ENCODE measurements at regions not wholly inside any gene's neighbourhood (a gene's known extent, or its start where the extent isn't known, plus 50 kb on each side); places are given as distances from the start of the nearest gene placed in this dataset.

DNA sequence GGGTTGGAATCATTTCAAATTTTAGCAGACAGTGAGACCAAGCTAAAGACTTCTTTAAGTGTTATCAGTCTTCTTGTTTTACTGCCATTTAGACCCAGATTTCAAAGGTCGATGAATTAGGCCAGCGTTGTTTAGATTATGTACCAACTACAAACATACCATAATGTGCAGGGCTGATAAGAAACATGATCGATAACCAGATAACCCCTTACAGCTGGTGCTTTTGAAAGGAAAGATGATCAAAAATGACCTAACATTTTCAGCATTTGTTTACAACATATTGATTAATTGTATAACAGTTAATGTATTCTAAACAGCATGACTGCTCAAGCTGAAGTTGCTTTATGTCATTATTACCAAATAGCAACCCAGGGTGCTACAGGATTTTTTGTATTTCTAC, 400.4 kb upstream of the FAM241A start:
- DNase-seq (no peak), ATAC-seq (ENCODE audit: poor library complexity) (no peak)
- intact Hi-C loops (cut with DNase I): no loop called here

GRCh38 chr4:111748157-111748556, 397.1 kb upstream of the FAM241A start:
- DNase-seq: no peak
- intact Hi-C loops (cut with DNase I): no loop called here
- ATAC-seq (ENCODE audit: poor library complexity): no peak

- ATAC-seq (ENCODE audit: poor library complexity) (no peak), DNase-seq (no peak)
- intact Hi-C loops (cut with DNase I): no loop called here
These were observed 391.3 kb upstream of the FAM241A start for GRCh38 chr4:111754003-111754402.

DNA sequence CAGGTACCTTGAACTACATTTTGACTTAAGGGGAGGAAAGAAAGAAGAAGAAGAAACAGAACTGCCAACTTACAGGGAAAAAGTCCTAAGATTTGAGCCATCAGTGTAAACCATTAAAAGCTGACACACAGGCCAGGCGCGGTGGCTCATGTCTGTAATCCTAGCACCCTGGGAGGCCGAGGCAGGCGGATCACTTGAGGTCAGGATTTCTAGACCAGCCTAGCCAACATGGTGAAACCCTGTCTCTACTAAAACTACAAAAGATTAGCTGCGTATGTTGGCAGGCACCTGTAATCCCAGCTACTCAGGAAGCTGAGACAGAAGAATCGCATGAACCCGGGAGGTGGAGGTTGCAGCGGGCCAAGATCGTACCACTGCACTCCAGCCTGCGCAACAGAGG, 389.7 kb upstream of the FAM241A start:
- intact Hi-C loops (cut with DNase I): no loop called here
- DNase-seq: peak; percentile 13
- ATAC-seq (ENCODE audit: poor library complexity): no peak

DNA sequence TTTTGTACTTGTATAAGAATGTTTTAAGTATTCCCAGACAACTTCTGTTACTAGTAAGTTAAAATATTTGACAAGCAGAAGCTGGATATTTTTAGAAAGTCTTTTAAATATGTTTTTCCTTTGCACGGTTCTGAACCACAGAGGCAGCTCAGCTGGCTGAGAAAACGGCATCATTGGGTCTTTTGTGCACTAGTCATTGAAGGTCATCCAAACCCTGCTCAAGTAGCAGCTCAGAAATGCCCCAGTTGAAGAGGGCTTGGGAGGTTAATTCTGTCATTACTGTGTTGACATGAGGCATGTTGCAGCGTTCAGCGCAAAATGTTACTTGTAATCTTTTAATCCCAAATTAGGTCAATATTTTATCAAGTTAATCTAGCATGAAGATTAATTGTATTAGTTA, 383.7 kb upstream of the FAM241A start:
- DNase-seq (no peak), ATAC-seq (ENCODE audit: poor library complexity) (no peak)
- intact Hi-C loops (cut with DNase I): no loop called here

DNA sequence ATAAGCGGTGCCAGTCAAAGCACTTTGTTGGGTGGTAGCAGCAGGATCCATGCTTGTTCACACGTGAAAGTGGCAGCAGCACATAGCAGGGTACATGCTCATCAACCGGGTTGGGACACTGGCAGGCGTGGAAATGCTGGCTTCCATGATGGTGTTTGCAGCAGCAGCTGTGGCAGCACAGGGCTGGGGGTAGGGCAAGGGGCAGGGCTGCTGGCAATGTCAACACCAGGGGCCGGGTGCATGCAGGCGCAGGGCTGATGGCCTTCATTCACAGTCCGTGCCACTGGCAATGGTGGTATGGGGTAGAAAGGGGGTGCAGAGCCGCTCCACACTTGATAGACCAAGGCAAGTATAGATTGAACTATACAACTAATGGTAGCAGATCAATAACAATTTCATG, 374.7 kb upstream of the FAM241A start:
- intact Hi-C loops (cut with DNase I): no loop called here
- ATAC-seq (ENCODE audit: poor library complexity) (no peak), DNase-seq (no peak)

DNA sequence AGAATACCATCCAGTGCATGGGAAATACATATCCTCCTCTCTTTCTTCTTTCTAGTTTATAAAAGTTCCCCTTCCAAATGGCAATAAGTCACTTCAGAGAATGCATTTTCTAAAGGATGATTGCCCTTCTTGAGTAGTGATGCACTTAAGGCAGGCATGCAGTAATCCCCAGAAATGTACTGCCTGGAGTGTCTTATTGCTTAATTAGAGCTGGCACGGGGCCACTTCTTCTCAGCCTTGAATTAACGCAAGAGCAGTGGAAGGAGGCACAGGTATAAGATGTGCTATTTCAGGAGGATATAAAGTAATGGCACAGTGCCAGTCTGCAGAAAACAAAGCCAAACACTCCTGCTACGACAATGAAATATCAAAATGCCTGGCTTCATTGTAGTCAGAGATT, 371.4 kb upstream of the FAM241A start:
- intact Hi-C loops (cut with DNase I): no loop called here
- ATAC-seq (ENCODE audit: poor library complexity): no peak

GRCh38 chr4:111775556-111776297, 369.5 kb upstream of the FAM241A start:
- intact Hi-C loops (cut with DNase I): no loop called here
- ATAC-seq (ENCODE audit: poor library complexity) (no peak), DNase-seq (no peak)

More for the DNA sequence above, 371.4 kb upstream of the FAM241A start:
- peak; percentile 25 for DNase-seq

DNA sequence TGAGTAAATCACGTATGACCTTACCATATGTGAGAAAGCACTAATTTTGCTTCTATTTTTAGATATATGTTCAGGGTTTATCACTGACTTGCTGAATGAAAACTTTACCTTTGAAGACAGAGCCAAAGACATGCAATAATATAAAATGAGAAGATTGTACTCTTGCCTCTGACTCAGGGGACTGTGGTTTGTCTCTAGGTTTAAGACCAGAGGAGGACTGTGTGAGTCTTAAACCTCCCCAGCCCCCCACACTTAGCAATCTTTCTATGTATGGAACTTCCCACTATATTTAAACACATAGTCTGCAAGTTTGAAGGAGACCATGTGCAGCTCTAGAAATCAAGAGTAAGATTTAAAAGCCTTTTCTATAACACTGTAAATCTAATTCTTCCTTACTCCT, 368.7 kb upstream of the FAM241A start:
- DNase-seq: no peak
- intact Hi-C loops (cut with DNase I): no loop called here
- ATAC-seq (ENCODE audit: poor library complexity): no peak

GRCh38 chr4:111778543-111778942, 366.7 kb upstream of the FAM241A start:
- DNase-seq (no peak), ATAC-seq (ENCODE audit: poor library complexity) (no peak)
- intact Hi-C loops (cut with DNase I): no loop called here

- ATAC-seq (ENCODE audit: poor library complexity) (no peak), DNase-seq (no peak)
- intact Hi-C loops (cut with DNase I): no loop called here
These were observed 364.3 kb upstream of the FAM241A start for GRCh38 chr4:111780965-111781364.

- intact Hi-C loops (cut with DNase I): no loop called here
- no peak for ATAC-seq (ENCODE audit: poor library complexity)
- no peak for DNase-seq
These were observed 363.6 kb upstream of the FAM241A start for GRCh38 chr4:111781611-111782010.

DNA sequence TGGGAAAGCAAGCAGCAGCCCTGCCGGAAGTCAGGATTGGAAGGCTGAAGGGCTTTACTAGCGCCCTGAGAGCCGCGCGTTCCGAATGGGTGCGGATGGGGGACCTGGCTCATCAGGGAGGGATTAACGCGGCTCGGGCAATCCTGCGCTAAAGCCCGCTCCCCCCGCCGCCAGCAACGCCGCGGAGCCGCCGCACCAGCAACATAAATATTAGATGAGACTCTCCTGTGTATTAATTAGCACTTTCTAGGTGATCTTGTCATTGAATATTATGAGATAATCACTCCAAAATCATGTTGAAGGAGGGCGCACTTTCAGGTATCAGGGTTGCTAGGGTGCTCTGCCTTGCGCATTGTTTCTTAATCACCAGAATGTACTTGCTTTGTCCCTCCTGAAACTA, 357.2 kb upstream of the FAM241A start:
- DNase-seq (no peak), ATAC-seq (ENCODE audit: poor library complexity) (no peak)
- intact Hi-C loops (cut with DNase I): no loop called here

DNA sequence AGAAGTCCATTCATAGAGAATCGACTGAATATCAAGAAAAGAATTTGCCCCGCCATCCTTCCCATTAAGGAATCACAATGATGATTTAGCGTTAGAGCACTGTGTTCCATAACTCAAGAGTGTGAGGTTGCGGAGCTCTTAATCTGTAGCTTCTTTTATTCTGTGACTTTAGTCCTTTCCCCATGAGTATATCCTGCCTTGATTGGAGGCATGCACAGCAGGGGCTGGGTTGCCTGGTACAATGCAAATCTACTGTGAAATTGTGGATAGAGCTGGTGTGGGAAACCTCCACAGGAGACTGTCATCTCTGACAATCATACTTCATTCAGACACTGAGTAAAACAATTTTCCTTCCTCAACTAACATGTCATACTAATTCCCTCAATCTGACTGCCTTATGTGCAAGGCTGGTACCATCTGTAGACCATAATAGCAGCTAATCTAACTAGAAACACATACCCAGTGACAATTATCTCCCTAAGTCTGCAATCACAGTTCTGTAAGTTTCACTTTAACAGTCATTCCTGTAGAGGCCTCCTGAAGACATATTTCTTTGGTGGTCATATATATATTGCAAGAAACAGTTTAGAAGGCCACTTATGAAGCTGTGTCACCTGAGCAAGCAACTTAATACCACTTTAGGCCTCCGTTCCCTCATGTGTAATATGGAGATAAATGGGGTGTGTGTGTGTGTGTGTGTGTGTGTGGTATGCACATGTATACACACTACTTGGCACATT, 355.2 kb upstream of the FAM241A start:
- no peak for ATAC-seq (ENCODE audit: poor library complexity)
- intact Hi-C loops (cut with DNase I): no loop called here

GRCh38 chr4:111792632-111793031, 352.6 kb upstream of the FAM241A start:
- ATAC-seq (ENCODE audit: poor library complexity): no peak
- intact Hi-C loops (cut with DNase I): no loop called here
- DNase-seq: no peak

More for the DNA sequence above, 355.2 kb upstream of the FAM241A start:
- DNase-seq: no peak

GRCh38 chr4:111793433-111794091, 351.7 kb upstream of the FAM241A start:
- no peak for ATAC-seq (ENCODE audit: poor library complexity)
- DNase-seq: no peak
- intact Hi-C loops (cut with DNase I): no loop called here

- no peak for ATAC-seq (ENCODE audit: poor library complexity)
- intact Hi-C loops (cut with DNase I): no loop called here
These were observed 347.6 kb upstream of the FAM241A start for GRCh38 chr4:111797455-111798163.

GRCh38 chr4:111798840-111799239, 346.4 kb upstream of the FAM241A start:
- intact Hi-C loops (cut with DNase I): no loop called here
- ATAC-seq (ENCODE audit: poor library complexity) (no peak), DNase-seq (no peak)

More at GRCh38 chr4:111797455-111798163, 347.6 kb upstream of the FAM241A start:
- DNase-seq: no peak

DNA sequence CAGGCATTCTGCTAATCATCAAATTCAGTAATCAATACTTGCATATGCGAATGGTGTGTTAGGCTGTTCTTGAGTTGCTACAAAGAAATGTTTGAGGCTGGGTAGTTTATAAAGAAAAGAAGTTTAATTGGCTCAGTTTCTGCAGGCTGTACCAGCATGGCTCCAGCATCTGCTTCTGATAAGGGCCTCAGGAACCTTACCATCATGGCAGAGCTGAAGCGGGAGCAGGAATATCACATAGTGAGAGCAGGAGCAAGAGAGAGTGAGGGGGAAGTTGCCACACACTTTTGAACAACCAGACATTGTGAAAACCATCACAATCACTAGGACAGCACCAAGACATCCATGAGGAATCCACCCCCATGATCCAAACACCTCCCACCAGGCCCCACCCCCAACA, 344.7 kb upstream of the FAM241A start:
- ATAC-seq (ENCODE audit: poor library complexity) (no peak), DNase-seq (no peak)
- intact Hi-C loops (cut with DNase I): no loop called here
